Glutamatergic neuron (in vitro differentiated cells): ENCODE measurements at regions not wholly inside any gene's neighbourhood (a gene's known extent, or its start where the extent isn't known, plus 50 kb on each side); places are given as distances from the start of the nearest gene placed in this dataset.
"Not testable (repeated sequence)": the region's sequence is repeated elsewhere in the genome, so short reads cannot be mapped to it uniquely, and the experiment has no call there.

ENCODE experiments used
- DNase-seq: peaks from one replicate; pipeline ENCODE4 v3.0.0; 2022
- H3K27ac Mint-ChIP-seq: one replicate; pipeline ENCODE4 v1.8.0; 2020; ENCODE audit warnings: mild to moderate bottlenecking, mixed read lengths, inconsistent platforms; ENCODE audit not compliant: unreplicated experiment
- H3K27me3 Mint-ChIP-seq: one replicate; pipeline ENCODE4 v1.8.0; 2020; ENCODE audit warnings: mild to moderate bottlenecking, moderate library complexity, mixed read lengths, inconsistent platforms; ENCODE audit not compliant: unreplicated experiment
- H3K36me3 Mint-ChIP-seq: one replicate; pipeline ENCODE4 v1.8.0; 2020; ENCODE audit warnings: mild to moderate bottlenecking, mixed read lengths, inconsistent platforms; ENCODE audit not compliant: unreplicated experiment
- H3K4me1 Mint-ChIP-seq: one replicate; pipeline ENCODE4 v1.8.0; 2020; ENCODE audit warnings: mild to moderate bottlenecking, low read depth, mixed read lengths, inconsistent platforms; ENCODE audit not compliant: unreplicated experiment
- H3K4me3 Mint-ChIP-seq: one replicate; pipeline ENCODE4 v1.8.0; 2020; ENCODE audit warnings: mild to moderate bottlenecking, mixed read lengths, inconsistent platforms; ENCODE audit not compliant: unreplicated experiment
- H3K9me3 Mint-ChIP-seq: one replicate; pipeline ENCODE4 v1.8.0; 2020; ENCODE audit warnings: mild to moderate bottlenecking, moderate library complexity, mixed read lengths, inconsistent platforms; ENCODE audit not compliant: unreplicated experiment
- TF ChIP-seq, protein P1 (sequence below): fragments of 200-600 bp; sonication (generic); IDR thresholded peaks from one replicate; pipeline ENCODE4 v1.5.0; 2021; ENCODE audit not compliant: partially characterized antibody, unreplicated experiment

DNA sequence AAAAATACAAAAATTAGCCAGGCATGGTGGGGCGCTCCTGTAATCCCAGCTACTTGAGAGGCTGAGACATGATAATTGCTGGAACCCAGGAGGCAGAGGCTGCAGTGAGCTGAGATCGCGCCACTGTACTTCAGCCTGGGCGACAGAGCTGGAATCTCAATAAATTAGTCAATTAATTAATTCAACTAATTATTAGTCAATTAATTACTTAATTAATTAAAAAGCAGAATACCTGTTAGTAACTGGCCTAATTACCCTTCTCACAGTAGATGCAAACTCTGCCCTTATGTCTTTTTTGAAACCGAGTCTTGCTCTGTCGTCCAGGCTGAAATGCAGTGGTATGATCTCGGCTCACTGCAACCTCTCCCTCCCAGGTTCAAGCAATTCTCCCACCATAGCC, 261.2 kb downstream of the ASMT start:
- TF ChIP-seq, protein P1, sequence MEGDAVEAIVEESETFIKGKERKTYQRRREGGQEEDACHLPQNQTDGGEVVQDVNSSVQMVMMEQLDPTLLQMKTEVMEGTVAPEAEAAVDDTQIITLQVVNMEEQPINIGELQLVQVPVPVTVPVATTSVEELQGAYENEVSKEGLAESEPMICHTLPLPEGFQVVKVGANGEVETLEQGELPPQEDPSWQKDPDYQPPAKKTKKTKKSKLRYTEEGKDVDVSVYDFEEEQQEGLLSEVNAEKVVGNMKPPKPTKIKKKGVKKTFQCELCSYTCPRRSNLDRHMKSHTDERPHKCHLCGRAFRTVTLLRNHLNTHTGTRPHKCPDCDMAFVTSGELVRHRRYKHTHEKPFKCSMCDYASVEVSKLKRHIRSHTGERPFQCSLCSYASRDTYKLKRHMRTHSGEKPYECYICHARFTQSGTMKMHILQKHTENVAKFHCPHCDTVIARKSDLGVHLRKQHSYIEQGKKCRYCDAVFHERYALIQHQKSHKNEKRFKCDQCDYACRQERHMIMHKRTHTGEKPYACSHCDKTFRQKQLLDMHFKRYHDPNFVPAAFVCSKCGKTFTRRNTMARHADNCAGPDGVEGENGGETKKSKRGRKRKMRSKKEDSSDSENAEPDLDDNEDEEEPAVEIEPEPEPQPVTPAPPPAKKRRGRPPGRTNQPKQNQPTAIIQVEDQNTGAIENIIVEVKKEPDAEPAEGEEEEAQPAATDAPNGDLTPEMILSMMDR: no peak
- peaks cover 9% of the 10 kb centered on the region for H3K27me3 Mint-ChIP-seq
- H3K4me1 Mint-ChIP-seq: no peaks in the 10 kb centered on the region
- no peak for DNase-seq
- H3K9me3 Mint-ChIP-seq: no peaks in the 10 kb centered on the region
- H3K27ac Mint-ChIP-seq: no peak overlapping the region
- H3K4me3 Mint-ChIP-seq: no peak overlapping the region
- H3K36me3 Mint-ChIP-seq: no peaks in the 10 kb centered on the region

DNA sequence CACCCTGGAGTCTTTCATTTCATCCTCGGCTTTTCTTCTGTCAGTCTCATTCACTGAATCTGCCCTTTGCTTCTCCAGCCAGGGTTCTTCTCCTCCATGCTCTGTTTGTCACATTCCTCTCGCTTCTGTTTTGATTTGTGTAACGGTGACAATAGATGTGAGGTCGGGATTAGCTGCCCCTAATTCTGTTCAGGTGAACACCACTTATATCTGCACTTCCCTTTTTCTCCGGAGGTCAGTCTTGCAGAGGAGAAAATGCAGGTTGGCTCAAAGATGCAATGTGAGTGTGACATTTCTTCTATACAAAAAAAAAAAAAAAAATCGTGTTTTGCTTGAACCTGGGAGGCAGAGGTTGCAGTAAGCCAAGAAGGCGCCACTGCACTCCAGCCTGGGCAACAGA, 262.9 kb downstream of the ASMT start:
- TF ChIP-seq, protein P1: no peak
- H3K4me3 Mint-ChIP-seq: no peak overlapping the region
- H3K36me3 Mint-ChIP-seq: no peaks in the 10 kb centered on the region
- no peaks in the 10 kb centered on the region for H3K4me1 Mint-ChIP-seq
- no peak overlapping the region for H3K27ac Mint-ChIP-seq
- peaks cover 9% of the 10 kb centered on the region for H3K27me3 Mint-ChIP-seq
- H3K9me3 Mint-ChIP-seq: no peaks in the 10 kb centered on the region
- DNase-seq: no peak

DNA sequence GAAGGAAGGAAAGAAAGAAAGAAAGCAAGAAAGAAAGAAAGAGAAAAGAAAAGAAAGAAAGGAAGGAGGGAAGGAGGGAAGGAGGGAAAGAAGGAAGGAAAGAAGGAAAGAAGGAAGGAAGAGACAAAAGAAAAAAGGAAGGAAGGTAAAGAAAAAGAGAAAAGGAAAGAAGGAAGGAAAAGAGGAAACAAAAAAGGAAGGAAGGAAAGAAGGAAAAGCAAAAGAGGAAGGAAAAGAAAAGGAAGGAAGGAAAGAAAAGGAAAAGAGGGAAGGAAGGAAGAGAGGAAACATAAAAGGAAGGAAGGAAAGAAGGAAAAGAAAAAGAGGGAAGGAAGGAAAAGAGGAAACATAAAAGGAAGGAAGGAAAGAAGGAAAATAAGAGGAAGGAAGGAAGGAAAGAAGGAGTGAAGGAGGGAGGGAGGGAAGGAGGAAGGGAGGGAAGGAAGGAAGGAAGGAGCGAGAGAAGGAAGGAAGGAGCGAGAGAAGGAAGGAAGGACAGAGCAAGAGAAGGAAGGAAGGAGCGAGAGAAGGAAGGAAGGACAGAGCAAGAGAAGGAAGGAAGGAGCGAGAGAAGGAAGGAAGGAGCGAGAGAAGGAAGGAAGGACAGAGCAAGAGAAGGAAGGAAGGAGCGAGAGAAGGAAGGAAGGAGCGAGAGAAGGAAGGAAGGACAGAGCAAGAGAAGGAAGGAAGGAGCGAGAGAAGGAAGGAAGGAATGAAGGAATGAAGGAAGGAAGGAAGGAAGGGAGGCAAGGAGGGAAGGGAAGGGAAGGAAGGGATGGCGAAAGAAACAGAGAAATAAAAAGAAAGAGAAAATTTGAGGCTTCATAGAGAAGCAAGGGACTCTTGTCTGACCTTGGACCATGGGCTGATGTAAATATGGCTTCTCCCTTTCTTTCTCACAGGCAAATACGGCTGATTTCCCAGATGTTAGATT, 266.3 kb downstream of the ASMT start:
- not testable (repeated sequence) for H3K4me1 Mint-ChIP-seq, H3K4me3 Mint-ChIP-seq, H3K36me3 Mint-ChIP-seq, H3K27ac Mint-ChIP-seq, H3K27me3 Mint-ChIP-seq, H3K9me3 Mint-ChIP-seq, DNase-seq

DNA sequence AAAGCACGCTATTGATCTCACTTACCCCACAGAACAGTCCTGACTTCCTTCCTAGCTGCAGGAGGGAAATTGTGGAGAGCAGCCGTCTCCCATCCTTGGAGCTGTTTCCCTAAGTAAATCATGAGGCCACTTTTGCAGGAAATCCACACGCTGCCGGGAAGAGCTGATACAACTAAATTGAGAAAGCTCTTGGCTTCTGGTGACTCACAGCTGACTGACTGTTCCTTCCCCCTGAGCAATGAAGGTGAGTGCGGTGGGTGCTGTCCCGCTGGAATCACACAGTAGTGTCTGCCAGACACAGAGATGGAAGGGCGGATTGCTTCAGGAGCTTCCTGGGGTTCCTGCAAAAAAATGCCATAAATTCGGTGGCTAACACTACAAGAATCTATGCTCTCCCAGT, 268.9 kb downstream of the ASMT start:
- no peak overlapping the region for H3K27ac Mint-ChIP-seq
- no peak overlapping the region for H3K4me3 Mint-ChIP-seq
- TF ChIP-seq, protein P1: no peak
- no peaks in the 10 kb centered on the region for H3K4me1 Mint-ChIP-seq
- H3K9me3 Mint-ChIP-seq: peaks cover 3% of the 10 kb centered on the region
- DNase-seq: no peak
- peaks cover 8% of the 10 kb centered on the region for H3K36me3 Mint-ChIP-seq
- H3K27me3 Mint-ChIP-seq: peaks cover 1% of the 10 kb centered on the region

DNA sequence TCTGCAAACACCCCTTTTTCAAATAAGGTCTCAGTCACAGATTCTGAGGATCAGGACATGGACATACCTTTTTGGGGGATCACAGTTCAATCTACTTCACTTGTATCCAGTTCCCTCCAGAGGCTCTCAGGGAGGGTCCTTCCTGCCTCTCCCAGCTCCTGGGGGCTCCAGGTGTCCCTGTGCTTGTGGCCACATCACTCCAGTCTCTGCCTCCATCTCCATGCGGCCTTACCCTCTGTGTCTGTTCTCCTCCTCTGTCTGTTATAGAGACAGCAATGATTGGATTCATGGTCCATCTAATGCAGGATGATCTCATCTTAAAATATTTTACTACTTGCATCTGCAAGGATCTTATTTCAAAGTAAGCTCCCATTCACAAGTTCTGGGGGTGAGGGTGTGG, 269.6 kb downstream of the ASMT start:
- DNase-seq: no peak
- peaks cover 4% of the 10 kb centered on the region for H3K9me3 Mint-ChIP-seq
- H3K36me3 Mint-ChIP-seq: peaks cover 8% of the 10 kb centered on the region
- no peak overlapping the region for H3K4me3 Mint-ChIP-seq
- H3K27ac Mint-ChIP-seq: no peak overlapping the region
- peaks cover 1% of the 10 kb centered on the region for H3K27me3 Mint-ChIP-seq
- TF ChIP-seq, protein P1: no peak
- H3K4me1 Mint-ChIP-seq: no peaks in the 10 kb centered on the region
